Transverse colon (tissue), 4 donors: ENCODE measurements at regions not wholly inside any gene's neighbourhood (a gene's known extent, or its start where the extent isn't known, plus 50 kb on each side); places are given as distances from the start of the nearest gene placed in this dataset.
"Not testable (repeated sequence)": the region's sequence is repeated elsewhere in the genome, so short reads cannot be mapped to it uniquely, and the experiment has no call there.

ENCODE experiments used
- DNase-seq: peaks from one replicate; pipeline ENCODE4 v3.0.0-alpha.2; 2019
- H3K27ac ChIP-seq, 4 donors: fragments of 200-600 bp; sonication (generic); 2 replicates each; pipeline ENCODE4 v1.5.1; 2016 to 2018; ENCODE audit warnings: inconsistent platforms in 4 of 4
- H3K27me3 ChIP-seq: fragments of 200-600 bp; sonication (generic); 2 replicates; pipeline ENCODE4 v1.5.1; 2017; ENCODE audit warnings: inconsistent platforms
- H3K36me3 ChIP-seq, 4 donors: fragments of 200-600 bp; sonication (generic); 2 replicates each; pipeline ENCODE4 v1.5.1; 2017 to 2019; ENCODE audit warnings: inconsistent platforms in 4 of 4
- H3K4me1 ChIP-seq, 4 donors: fragments of 200-600 bp; sonication (generic); 2 replicates each; pipeline ENCODE4 v1.5.1; 2017 to 2020; ENCODE audit warnings: inconsistent platforms in 4 of 4
- H3K4me3 ChIP-seq, 4 donors: fragments of 200-600 bp; sonication (generic); 1 replicate in 1 of 4; 2 replicates in 3 of 4; pipeline versions ENCODE4 v1.5.1 to v1.6.1; 2017 to 2019; ENCODE audit warnings: inconsistent platforms in 4 of 4
- H3K9me3 ChIP-seq, 2 donors: fragments of 200-600 bp; sonication (generic); 2 replicates each; pipeline ENCODE4 v1.5.1; 2017 to 2019; ENCODE audit warnings: inconsistent platforms in 2 of 2
- EP300 ChIP-seq: sonication (generic); formaldehyde crosslinking; IDR thresholded peaks from one replicate; pipeline ENCODE4 v1.6.1; 2017; ENCODE audit warnings: antibody characterized with exemption, low read depth
- POLR2A ChIP-seq: fragments of 450-650 bp; IDR thresholded peaks from one replicate; pipeline ENCODE4 v1.6.1; 2016; ENCODE audit warnings: antibody characterized with exemption, mild to moderate bottlenecking, moderate library complexity
- POLR2AphosphoS5 ChIP-seq, 3 donors: sonication (generic); formaldehyde crosslinking; IDR thresholded peaks; one replicate each; pipeline ENCODE4 v1.6.1; 2016; ENCODE audit warnings: antibody characterized with exemption in 3 of 3
- WGBS, 2 donors: methylation state at CpG; one replicate each; pipeline ENCODE4 v1.1.5; 2018; ENCODE audit warnings: low coverage in 1 of 2; 5-methylcytosine and 5-hydroxymethylcytosine counted together
- in situ Hi-C, 4 donors: fragments of 200-750 bp; cut with MboI; loops; one replicate each; pipeline versions ENCODE4 v1.15.0 to v1.15.1; 2017; ENCODE audit warnings: low sequenced_read_pairs in 3 of 4, low pct_ligation_motif_present in 1 of 4, low pct_unique_long_range_greater_than_20kb in 1 of 4
- intact Hi-C: fragments of 100-400 bp; cut with DNase I; formaldehyde crosslinking; loops from one replicate; pipeline ENCODE4 v1.15.1; 2023; ENCODE audit warnings: low total_unique reads
- TF ChIP-seq, protein P1 (sequence below), 5 experiments: fragments of 200-600 bp in 3 of 5; fragments of 450-650 bp in 2 of 5; sonication (generic) in 3 of 5; IDR thresholded peaks; 1 replicate in 2 of 5; 2 replicates in 3 of 5; pipeline ENCODE4 v1.5.1; 2016 to 2017; ENCODE audit warnings: antibody characterized with exemption in 5 of 5, inconsistent platforms in 3 of 5, mild to moderate bottlenecking in 2 of 5, moderate library complexity in 1 of 5

DNA sequence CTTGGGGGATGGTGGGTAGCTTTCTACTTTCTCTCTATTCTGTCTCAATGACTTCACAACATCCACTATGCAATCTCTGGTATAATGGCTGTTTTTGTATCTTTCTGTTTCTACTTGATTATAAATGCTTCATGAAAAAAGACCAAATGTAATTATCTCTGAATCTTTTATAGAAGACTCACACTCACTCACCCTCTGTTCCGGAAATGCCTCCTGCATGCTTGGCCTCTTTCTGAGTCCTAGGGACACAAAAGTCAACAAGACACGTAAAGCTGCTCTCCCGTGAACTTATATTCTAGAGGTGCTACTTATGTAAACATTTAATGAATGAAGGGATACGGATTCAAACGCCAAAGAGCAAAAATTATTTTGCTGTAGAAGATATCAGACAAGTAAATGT lies 502.2 kb upstream of the SOX11 start:
- in situ Hi-C loops = no loop called here
- intact Hi-C loops = no loop called here

DNA sequence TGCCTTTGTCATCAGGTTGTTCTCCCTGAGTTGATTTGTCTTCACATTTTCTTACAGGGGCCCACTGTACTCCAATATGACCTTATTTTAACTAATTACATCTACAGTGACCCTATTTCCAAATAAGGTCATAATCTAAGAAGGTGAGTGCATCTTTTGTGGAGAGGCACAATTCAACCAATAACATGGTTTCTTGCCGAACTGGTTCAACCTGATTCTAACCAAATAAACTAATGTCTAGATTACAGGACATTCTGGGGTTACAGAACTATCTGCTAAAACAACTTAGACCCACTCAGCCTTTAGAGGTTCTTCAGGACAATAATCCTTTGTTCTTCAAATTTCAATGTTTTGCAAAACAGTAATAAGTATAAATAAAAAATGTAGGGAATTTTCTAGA lies 496.5 kb upstream of the SOX11 start:
- Histone ChIP-seq H3K9me3 (peaks cover 0 to 10% of the 10 kb centered on the region in 2 donors), H3K36me3 (no peaks in the 10 kb centered on the region), H3K4me1 (no peaks in the 10 kb centered on the region), H3K27me3 (no peaks in the 10 kb centered on the region), H3K27ac (no peak overlapping the region), H3K4me3 (no peak overlapping the region)
- intact Hi-C loops = no loop called here
- no peak for TF ChIP-seq POLR2AphosphoS5 (IDR thresholded peaks at IDR 0.05)
- TF ChIP-seq, protein P1, sequence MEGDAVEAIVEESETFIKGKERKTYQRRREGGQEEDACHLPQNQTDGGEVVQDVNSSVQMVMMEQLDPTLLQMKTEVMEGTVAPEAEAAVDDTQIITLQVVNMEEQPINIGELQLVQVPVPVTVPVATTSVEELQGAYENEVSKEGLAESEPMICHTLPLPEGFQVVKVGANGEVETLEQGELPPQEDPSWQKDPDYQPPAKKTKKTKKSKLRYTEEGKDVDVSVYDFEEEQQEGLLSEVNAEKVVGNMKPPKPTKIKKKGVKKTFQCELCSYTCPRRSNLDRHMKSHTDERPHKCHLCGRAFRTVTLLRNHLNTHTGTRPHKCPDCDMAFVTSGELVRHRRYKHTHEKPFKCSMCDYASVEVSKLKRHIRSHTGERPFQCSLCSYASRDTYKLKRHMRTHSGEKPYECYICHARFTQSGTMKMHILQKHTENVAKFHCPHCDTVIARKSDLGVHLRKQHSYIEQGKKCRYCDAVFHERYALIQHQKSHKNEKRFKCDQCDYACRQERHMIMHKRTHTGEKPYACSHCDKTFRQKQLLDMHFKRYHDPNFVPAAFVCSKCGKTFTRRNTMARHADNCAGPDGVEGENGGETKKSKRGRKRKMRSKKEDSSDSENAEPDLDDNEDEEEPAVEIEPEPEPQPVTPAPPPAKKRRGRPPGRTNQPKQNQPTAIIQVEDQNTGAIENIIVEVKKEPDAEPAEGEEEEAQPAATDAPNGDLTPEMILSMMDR (IDR thresholded peaks at IDR 0.05) = no peak
- no peak for TF ChIP-seq EP300
- in situ Hi-C loops = no loop called here
- DNase-seq = no peak
- 67 to 75% methylated on average over 1 of the region's 1 CpG for WGBS, 2 donors

More for the DNA sequence above, 502.2 kb upstream of the SOX11 start:
- H3K4me3 ChIP-seq = no peak overlapping the region
- TF ChIP-seq, protein P1 (IDR thresholded peaks at IDR 0.05) = no peak
- no peak for TF ChIP-seq POLR2AphosphoS5 (IDR thresholded peaks at IDR 0.05)
- no peak for TF ChIP-seq EP300
- no peak for DNase-seq
- 37 to 55% methylated on average over 5 of the region's 5 CpGs for WGBS, 2 donors
- H3K27ac ChIP-seq = no peak overlapping the region
- no peaks in the 10 kb centered on the region for H3K27me3 ChIP-seq
- H3K4me1 ChIP-seq = no peaks in the 10 kb centered on the region
- H3K36me3 ChIP-seq = no peaks in the 10 kb centered on the region
- no peaks in the 10 kb centered on the region for H3K9me3 ChIP-seq

DNA sequence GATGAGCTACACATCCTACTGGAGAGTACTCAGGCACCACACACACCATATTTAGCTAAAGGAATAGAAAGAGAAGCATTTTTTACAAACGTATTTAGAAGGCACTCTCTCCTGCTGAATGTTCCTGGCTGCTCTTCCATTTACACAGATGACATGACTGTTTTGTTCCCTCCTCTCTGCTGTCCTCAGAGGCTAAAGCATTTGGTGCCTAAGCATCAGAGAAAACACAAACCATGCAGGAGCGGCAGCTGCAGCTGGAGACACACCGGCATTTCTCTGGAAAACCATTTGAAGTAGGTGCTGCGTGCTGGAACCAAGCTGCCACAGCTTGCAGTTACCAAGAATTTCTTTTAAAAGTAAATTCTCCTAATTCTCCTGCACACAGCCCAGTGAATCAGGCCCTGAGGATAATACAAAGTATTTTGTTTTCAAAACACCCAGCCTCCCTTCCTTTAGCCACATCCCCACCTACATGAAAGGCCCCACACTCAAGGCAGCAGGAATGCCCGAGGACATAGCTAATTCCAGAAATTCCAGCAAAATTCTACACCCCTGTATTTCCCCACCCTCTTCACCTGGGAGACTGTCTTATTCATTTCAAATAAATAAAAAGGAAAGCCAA lies 488.9 kb upstream of the SOX11 start:
- TF ChIP-seq POLR2AphosphoS5 (IDR thresholded peaks at IDR 0.05) (no peak), POLR2A (no peak), EP300 (no peak)
- TF ChIP-seq, protein P1 (IDR thresholded peaks at IDR 0.05) = no peak
- Histone ChIP-seq H3K4me3 (no peak overlapping the region), H3K36me3 (no peaks in the 10 kb centered on the region), H3K27me3 (no peaks in the 10 kb centered on the region), H3K9me3 (no peaks in the 10 kb centered on the region), H3K27ac (no peak overlapping the region), H3K4me1 (no peaks in the 10 kb centered on the region)
- in situ Hi-C loops = no loop called here
- WGBS, 2 donors = 44 to 59% methylated on average over 4 to 5 of the region's 5 CpGs
- DNase-seq = no peak
- intact Hi-C loops = no loop called here

DNA sequence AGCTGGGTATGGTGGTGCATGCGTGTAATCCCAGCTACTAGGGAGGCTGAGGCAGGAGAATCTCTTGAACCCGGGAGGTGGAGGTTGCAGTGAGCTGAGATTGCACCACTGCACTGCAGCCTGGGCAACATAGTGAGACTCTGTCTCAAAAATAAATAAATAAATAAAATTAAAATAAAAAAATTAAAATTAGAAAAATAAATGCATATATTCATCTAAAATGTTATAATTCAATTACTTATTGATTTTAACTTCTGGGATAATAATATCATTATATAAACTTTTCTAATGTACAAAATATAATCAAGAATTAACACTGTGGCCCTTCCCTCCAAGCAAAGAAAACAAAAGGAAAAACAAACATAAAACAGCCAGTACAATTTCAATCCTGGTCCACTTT lies 485.4 kb upstream of the SOX11 start:
- H3K9me3 ChIP-seq, H3K4me1 ChIP-seq, intact Hi-C loops, H3K27ac ChIP-seq, H3K36me3 ChIP-seq, DNase-seq, in situ Hi-C loops, H3K27me3 ChIP-seq, H3K4me3 ChIP-seq: not testable (repeated sequence)
- WGBS, 2 donors = 85 to 93% methylated on average over 2 of the region's 2 CpGs

DNA sequence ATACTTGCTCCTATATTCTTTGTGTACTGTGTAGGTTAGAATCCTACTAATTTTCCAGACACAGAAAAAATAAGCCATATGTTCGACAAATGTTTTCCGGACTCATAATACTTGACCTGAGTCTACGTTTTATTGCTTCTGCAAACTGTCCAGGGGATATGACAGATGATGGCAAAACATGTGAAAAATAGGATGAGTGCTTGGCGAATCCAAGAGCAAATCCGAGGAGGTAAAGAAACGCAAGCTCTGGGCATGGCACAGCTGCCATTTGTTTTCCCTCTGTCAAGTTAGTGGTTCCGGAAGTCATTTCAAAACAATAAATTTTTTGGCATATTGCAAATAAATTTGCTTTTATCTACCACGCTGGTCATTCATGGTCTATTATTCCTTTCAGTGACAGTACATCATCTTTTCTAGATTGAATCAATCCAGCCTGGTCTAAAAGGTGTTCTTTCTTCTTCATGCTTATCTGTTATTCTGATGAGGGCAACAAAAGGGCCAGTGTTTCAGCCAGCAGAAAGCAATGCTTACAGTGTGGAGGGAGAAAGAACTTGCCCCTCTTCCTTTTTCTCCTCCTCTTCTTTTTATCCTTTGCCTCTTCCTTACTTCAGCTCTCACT lies 476.1 kb upstream of the SOX11 start:
- in situ Hi-C loops (no loop called here), intact Hi-C loops (no loop called here)
- H3K27me3 ChIP-seq = no peaks in the 10 kb centered on the region
- no peak overlapping the region for H3K4me3 ChIP-seq
- 63 to 71% methylated on average over 8 of the region's 8 CpGs for WGBS, 2 donors
- H3K9me3 ChIP-seq = no peaks in the 10 kb centered on the region
- H3K36me3 ChIP-seq = no peaks in the 10 kb centered on the region
- H3K4me1 ChIP-seq = no peaks in the 10 kb centered on the region
- no peak overlapping the region for H3K27ac ChIP-seq
- TF ChIP-seq POLR2A (no peak), POLR2AphosphoS5 (IDR thresholded peaks at IDR 0.05) (no peak), EP300 (no peak)
- TF ChIP-seq, protein P1 (IDR thresholded peaks at IDR 0.05) = no peak
- no peak for DNase-seq
